ENCODE measurements at regions not wholly inside any gene's neighbourhood (a gene's known extent, or its start where the extent isn't known, plus 50 kb on each side); places are given as distances from the start of the nearest gene placed in this dataset.

- H3K4me1 ChIP-seq (ENCODE audit: control insufficient read depth, low read depth, low read length), result no peaks in the 10 kb centered on the region
- H3K4me3 ChIP-seq (ENCODE audit: low read length), result no peak overlapping the region
- H3K9me3 ChIP-seq (ENCODE audit: control insufficient read depth, low read depth, low read length), result no peaks in the 10 kb centered on the region
- no peaks in the 10 kb centered on the region for H3K36me3 ChIP-seq (ENCODE audit: control insufficient read depth, low read depth, low read length)
- H3K27me3 ChIP-seq (ENCODE audit: control insufficient read depth, insufficient read depth, low read length), result no peaks in the 10 kb centered on the region
- no peak overlapping the region for H3K27ac ChIP-seq (ENCODE audit: low read length)
- no peak overlapping the region for H3K9ac ChIP-seq (ENCODE audit: low read length)
Observed at GRCh38 chr12:124629117-124629516, 61.7 kb upstream of the NCOR2 start.

- Histone ChIP-seq H3K36me3 (ENCODE audit: control insufficient read depth, low read depth, low read length) (no peaks in the 10 kb centered on the region), H3K9me3 (ENCODE audit: control insufficient read depth, low read depth, low read length) (no peaks in the 10 kb centered on the region), H3K4me3 (ENCODE audit: low read length) (no peak overlapping the region), H3K9ac (ENCODE audit: low read length) (no peak overlapping the region), H3K4me1 (ENCODE audit: control insufficient read depth, low read depth, low read length) (no peaks in the 10 kb centered on the region), H3K27me3 (ENCODE audit: control insufficient read depth, insufficient read depth, low read length) (no peaks in the 10 kb centered on the region), H3K27ac (ENCODE audit: low read length) (no peak overlapping the region)
Observed at GRCh38 chr12:124627956-124628355, 60.5 kb upstream of the NCOR2 start.

- no peaks in the 10 kb centered on the region for H3K4me1 ChIP-seq (ENCODE audit: control insufficient read depth, low read depth, low read length)
- no peak overlapping the region for H3K9ac ChIP-seq (ENCODE audit: low read length)
- H3K27me3 ChIP-seq (ENCODE audit: control insufficient read depth, insufficient read depth, low read length), result no peaks in the 10 kb centered on the region
- no peak overlapping the region for H3K4me3 ChIP-seq (ENCODE audit: low read length)
- no peaks in the 10 kb centered on the region for H3K9me3 ChIP-seq (ENCODE audit: control insufficient read depth, low read depth, low read length)
- H3K27ac ChIP-seq (ENCODE audit: low read length), result no peak overlapping the region
- no peaks in the 10 kb centered on the region for H3K36me3 ChIP-seq (ENCODE audit: control insufficient read depth, low read depth, low read length)
Observed at GRCh38 chr12:124626971-124627411, 59.6 kb upstream of the NCOR2 start.

- H3K36me3 ChIP-seq (ENCODE audit: control insufficient read depth, low read depth, low read length), result no peaks in the 10 kb centered on the region
- H3K9ac ChIP-seq (ENCODE audit: low read length), result no peak overlapping the region
- H3K4me1 ChIP-seq (ENCODE audit: control insufficient read depth, low read depth, low read length), result peaks cover 3% of the 10 kb centered on the region
- no peak overlapping the region for H3K27ac ChIP-seq (ENCODE audit: low read length)
- no peak overlapping the region for H3K4me3 ChIP-seq (ENCODE audit: low read length)
- H3K27me3 ChIP-seq (ENCODE audit: control insufficient read depth, insufficient read depth, low read length), result no peaks in the 10 kb centered on the region
- H3K9me3 ChIP-seq (ENCODE audit: control insufficient read depth, low read depth, low read length), result no peaks in the 10 kb centered on the region
Observed at GRCh38 chr12:124625867-124626675, 58.7 kb upstream of the NCOR2 start.

GRCh38 chr12:124624823-124625222, 57.4 kb upstream of the NCOR2 start:
- H3K27ac ChIP-seq (ENCODE audit: low read length), result no peak overlapping the region
- H3K4me1 ChIP-seq (ENCODE audit: control insufficient read depth, low read depth, low read length), result peaks cover 3% of the 10 kb centered on the region
- no peaks in the 10 kb centered on the region for H3K9me3 ChIP-seq (ENCODE audit: control insufficient read depth, low read depth, low read length)
- no peak overlapping the region for H3K9ac ChIP-seq (ENCODE audit: low read length)
- no peaks in the 10 kb centered on the region for H3K27me3 ChIP-seq (ENCODE audit: control insufficient read depth, insufficient read depth, low read length)
- H3K36me3 ChIP-seq (ENCODE audit: control insufficient read depth, low read depth, low read length), result no peaks in the 10 kb centered on the region
- no peak overlapping the region for H3K4me3 ChIP-seq (ENCODE audit: low read length)

- H3K9me3 ChIP-seq (ENCODE audit: control insufficient read depth, low read depth, low read length), result no peaks in the 10 kb centered on the region
- no peaks in the 10 kb centered on the region for H3K36me3 ChIP-seq (ENCODE audit: control insufficient read depth, low read depth, low read length)
- H3K4me1 ChIP-seq (ENCODE audit: control insufficient read depth, low read depth, low read length), result peaks cover 3% of the 10 kb centered on the region
- no peaks in the 10 kb centered on the region for H3K27me3 ChIP-seq (ENCODE audit: control insufficient read depth, insufficient read depth, low read length)
- H3K27ac ChIP-seq (ENCODE audit: low read length), result no peak overlapping the region
- H3K9ac ChIP-seq (ENCODE audit: low read length), result no peak overlapping the region
- no peak overlapping the region for H3K4me3 ChIP-seq (ENCODE audit: low read length)
Observed at GRCh38 chr12:124623344-124624035, 56.1 kb upstream of the NCOR2 start.

GRCh38 chr12:124622764-124623163, 55.4 kb upstream of the NCOR2 start:
- Histone ChIP-seq H3K4me3 (ENCODE audit: low read length) (no peak overlapping the region), H3K9me3 (ENCODE audit: control insufficient read depth, low read depth, low read length) (no peaks in the 10 kb centered on the region), H3K9ac (ENCODE audit: low read length) (no peak overlapping the region), H3K36me3 (ENCODE audit: control insufficient read depth, low read depth, low read length) (no peaks in the 10 kb centered on the region), H3K27me3 (ENCODE audit: control insufficient read depth, insufficient read depth, low read length) (no peaks in the 10 kb centered on the region), H3K4me1 (ENCODE audit: control insufficient read depth, low read depth, low read length) (peaks cover 3% of the 10 kb centered on the region), H3K27ac (ENCODE audit: low read length) (no peak overlapping the region)

GRCh38 chr12:124622331-124622730, 54.9 kb upstream of the NCOR2 start:
- Histone ChIP-seq H3K4me3 (ENCODE audit: low read length) (no peak overlapping the region), H3K9me3 (ENCODE audit: control insufficient read depth, low read depth, low read length) (no peaks in the 10 kb centered on the region), H3K36me3 (ENCODE audit: control insufficient read depth, low read depth, low read length) (no peaks in the 10 kb centered on the region), H3K9ac (ENCODE audit: low read length) (no peak overlapping the region), H3K27ac (ENCODE audit: low read length) (no peak overlapping the region), H3K4me1 (ENCODE audit: control insufficient read depth, low read depth, low read length) (peaks cover 3% of the 10 kb centered on the region), H3K27me3 (ENCODE audit: control insufficient read depth, insufficient read depth, low read length) (no peaks in the 10 kb centered on the region)

DNA sequence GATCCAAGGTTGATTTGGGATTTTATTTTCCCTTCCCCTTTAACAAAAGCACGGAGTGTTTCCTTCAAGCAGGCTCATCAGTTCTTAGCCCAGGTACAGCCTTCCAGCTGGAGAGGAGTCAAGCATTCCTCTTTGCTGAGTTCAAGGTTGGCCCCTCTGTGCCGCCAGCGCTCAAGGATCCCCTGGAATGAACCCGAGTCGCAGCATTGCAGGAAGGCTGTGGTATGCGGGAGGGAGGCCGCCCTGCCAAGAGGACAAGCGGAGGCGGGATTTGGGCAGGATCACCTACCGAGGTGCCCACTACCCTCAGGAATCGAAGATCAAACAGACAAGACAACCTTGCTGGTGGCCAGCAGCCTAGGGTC, 53.9 kb upstream of the NCOR2 start:
- H3K9me3 ChIP-seq (ENCODE audit: control insufficient read depth, low read depth, low read length), result no peaks in the 10 kb centered on the region
- no peak overlapping the region for H3K27ac ChIP-seq (ENCODE audit: low read length)
- peaks cover 3% of the 10 kb centered on the region for H3K4me1 ChIP-seq (ENCODE audit: control insufficient read depth, low read depth, low read length)
- H3K36me3 ChIP-seq (ENCODE audit: control insufficient read depth, low read depth, low read length), result no peaks in the 10 kb centered on the region
- no peak overlapping the region for H3K9ac ChIP-seq (ENCODE audit: low read length)
- no peaks in the 10 kb centered on the region for H3K27me3 ChIP-seq (ENCODE audit: control insufficient read depth, insufficient read depth, low read length)
- H3K4me3 ChIP-seq (ENCODE audit: low read length), result no peak overlapping the region

DNA sequence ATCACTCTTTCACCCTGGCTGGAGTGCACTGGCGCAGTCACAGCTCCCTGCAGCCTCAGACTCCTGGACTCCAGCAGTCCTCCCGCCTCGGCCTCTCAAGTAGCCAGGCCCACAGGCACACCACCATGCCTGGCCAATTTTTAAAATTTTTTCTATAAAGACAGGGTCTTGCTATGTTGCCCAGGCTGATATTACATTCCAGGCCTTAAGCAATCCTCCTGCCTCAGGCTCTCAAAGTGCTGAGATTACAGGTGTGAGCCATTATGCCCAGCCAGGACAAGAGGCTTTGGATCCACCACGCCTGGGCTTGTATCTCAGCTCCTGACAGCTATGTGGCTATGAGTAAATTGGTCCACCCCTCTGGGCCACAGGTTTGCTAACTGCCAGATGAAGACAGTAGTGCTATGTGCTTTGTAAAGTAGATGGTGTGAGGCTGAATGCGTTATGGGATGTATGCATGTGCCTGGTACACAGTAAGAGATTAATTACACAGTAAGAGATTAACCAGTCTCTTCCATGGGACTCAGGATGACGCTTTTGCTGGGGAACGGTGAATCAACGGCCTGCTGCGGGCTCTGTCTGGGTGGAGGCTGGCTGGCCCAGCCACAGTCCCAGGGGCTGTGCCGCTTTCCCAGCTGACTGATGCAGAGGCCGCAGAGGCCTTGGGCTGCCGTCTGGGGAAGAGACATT, 53.3 kb upstream of the NCOR2 start:
- Histone ChIP-seq H3K4me3 (ENCODE audit: low read length) (no peak overlapping the region), H3K36me3 (ENCODE audit: control insufficient read depth, low read depth, low read length) (no peaks in the 10 kb centered on the region), H3K27ac (ENCODE audit: low read length) (no peak overlapping the region), H3K4me1 (ENCODE audit: control insufficient read depth, low read depth, low read length) (peaks cover 3% of the 10 kb centered on the region), H3K9ac (ENCODE audit: low read length) (no peak overlapping the region), H3K27me3 (ENCODE audit: control insufficient read depth, insufficient read depth, low read length) (no peaks in the 10 kb centered on the region), H3K9me3 (ENCODE audit: control insufficient read depth, low read depth, low read length) (no peaks in the 10 kb centered on the region)

GRCh38 chr12:124618291-124618902, 51.0 kb upstream of the NCOR2 start:
- Histone ChIP-seq H3K4me1 (ENCODE audit: control insufficient read depth, low read depth, low read length) (peaks cover 3% of the 10 kb centered on the region), H3K9ac (ENCODE audit: low read length) (no peak overlapping the region), H3K4me3 (ENCODE audit: low read length) (no peak overlapping the region), H3K36me3 (ENCODE audit: control insufficient read depth, low read depth, low read length) (no peaks in the 10 kb centered on the region), H3K27ac (ENCODE audit: low read length) (no peak overlapping the region), H3K9me3 (ENCODE audit: control insufficient read depth, low read depth, low read length) (no peaks in the 10 kb centered on the region), H3K27me3 (ENCODE audit: control insufficient read depth, insufficient read depth, low read length) (no peaks in the 10 kb centered on the region)
